ENCODE measurements at regions not wholly inside any gene's neighbourhood (a gene's known extent, or its start where the extent isn't known, plus 50 kb on each side); places are given as distances from the start of the nearest gene placed in this dataset.
"Not testable (repeated sequence)": the region's sequence is repeated elsewhere in the genome, so short reads cannot be mapped to it uniquely, and the experiment has no call there.

GRCh38 chr16:26374279-26374925, 682.6 kb downstream of the HS3ST4 start:
- intact Hi-C loops (cut with DNase I) = no loop called here
- DNase-seq (ENCODE audit: low spot score) = no peak

- intact Hi-C loops (cut with DNase I) = no loop called here
- no peak for DNase-seq (ENCODE audit: low spot score)
These were observed 684.1 kb upstream of the C16orf82 start for GRCh38 chr16:26382586-26382985.

- intact Hi-C loops (cut with DNase I) = no loop called here
- DNase-seq (ENCODE audit: low spot score) = no peak
These were observed 680.6 kb upstream of the C16orf82 start for GRCh38 chr16:26386096-26386495.

GRCh38 chr16:26391833-26392232, 674.9 kb upstream of the C16orf82 start:
- intact Hi-C loops (cut with DNase I) = no loop called here
- no peak for DNase-seq (ENCODE audit: low spot score)

- intact Hi-C loops (cut with DNase I) = no loop called here
- no peak for DNase-seq (ENCODE audit: low spot score)
These were observed 672.3 kb upstream of the C16orf82 start for GRCh38 chr16:26394409-26394808.

- intact Hi-C loops (cut with DNase I) = no loop called here
- DNase-seq (ENCODE audit: low spot score) = no peak
These were observed 671.0 kb upstream of the C16orf82 start for GRCh38 chr16:26395700-26396099.

- intact Hi-C loops (cut with DNase I) = no loop called here
- no peak for DNase-seq (ENCODE audit: low spot score)
These were observed 670.1 kb upstream of the C16orf82 start for GRCh38 chr16:26396511-26397235.

- intact Hi-C loops (cut with DNase I) = no loop called here
- no peak for DNase-seq (ENCODE audit: low spot score)
These were observed 652.9 kb upstream of the C16orf82 start for GRCh38 chr16:26413780-26414179.

- DNase-seq (ENCODE audit: low spot score); intact Hi-C loops (cut with DNase I): not testable (repeated sequence)
These were observed 647.3 kb upstream of the C16orf82 start for GRCh38 chr16:26419458-26419857.

GRCh38 chr16:26430618-26431017, 636.1 kb upstream of the C16orf82 start:
- intact Hi-C loops (cut with DNase I) = no loop called here

GRCh38 chr16:26433807-26434206, 632.9 kb upstream of the C16orf82 start:
- DNase-seq (ENCODE audit: low spot score) = no peak
- intact Hi-C loops (cut with DNase I) = no loop called here

More at GRCh38 chr16:26430618-26431017, 636.1 kb upstream of the C16orf82 start:
- DNase-seq (ENCODE audit: low spot score) = no peak

GRCh38 chr16:26441178-26441577, 625.5 kb upstream of the C16orf82 start:
- intact Hi-C loops (cut with DNase I) = no loop called here
- DNase-seq (ENCODE audit: low spot score) = no peak

- intact Hi-C loops (cut with DNase I) = no loop called here
These were observed 624.4 kb upstream of the C16orf82 start for GRCh38 chr16:26442321-26442720.

GRCh38 chr16:26447570-26447969, 619.2 kb upstream of the C16orf82 start:
- intact Hi-C loops (cut with DNase I) = no loop called here
- DNase-seq (ENCODE audit: low spot score) = no peak

More at GRCh38 chr16:26442321-26442720, 624.4 kb upstream of the C16orf82 start:
- no peak for DNase-seq (ENCODE audit: low spot score)

- no peak for DNase-seq (ENCODE audit: low spot score)
- intact Hi-C loops (cut with DNase I) = no loop called here
These were observed 613.5 kb upstream of the C16orf82 start for GRCh38 chr16:26453215-26453614.

GRCh38 chr16:26454102-26454501, 612.6 kb upstream of the C16orf82 start:
- no peak for DNase-seq (ENCODE audit: low spot score)
- intact Hi-C loops (cut with DNase I) = no loop called here

GRCh38 chr16:26456074-26456473, 610.7 kb upstream of the C16orf82 start:
- intact Hi-C loops (cut with DNase I) = no loop called here
- DNase-seq (ENCODE audit: low spot score) = no peak

- intact Hi-C loops (cut with DNase I) = no loop called here
- no peak for DNase-seq (ENCODE audit: low spot score)
These were observed 609.6 kb upstream of the C16orf82 start for GRCh38 chr16:26457095-26457494.

GRCh38 chr16:26457882-26458281, 608.8 kb upstream of the C16orf82 start:
- intact Hi-C loops (cut with DNase I) = no loop called here
- no peak for DNase-seq (ENCODE audit: low spot score)

GRCh38 chr16:26464576-26465266, 602.0 kb upstream of the C16orf82 start:
- intact Hi-C loops (cut with DNase I) = no loop called here

GRCh38 chr16:26474405-26474804, 592.3 kb upstream of the C16orf82 start:
- intact Hi-C loops (cut with DNase I); DNase-seq (ENCODE audit: low spot score): not testable (repeated sequence)

More at GRCh38 chr16:26464576-26465266, 602.0 kb upstream of the C16orf82 start:
- no peak for DNase-seq (ENCODE audit: low spot score)
